ENCODE measurements at regions not wholly inside any gene's neighbourhood (a gene's known extent, or its start where the extent isn't known, plus 50 kb on each side); places are given as distances from the start of the nearest gene placed in this dataset.

DNA sequence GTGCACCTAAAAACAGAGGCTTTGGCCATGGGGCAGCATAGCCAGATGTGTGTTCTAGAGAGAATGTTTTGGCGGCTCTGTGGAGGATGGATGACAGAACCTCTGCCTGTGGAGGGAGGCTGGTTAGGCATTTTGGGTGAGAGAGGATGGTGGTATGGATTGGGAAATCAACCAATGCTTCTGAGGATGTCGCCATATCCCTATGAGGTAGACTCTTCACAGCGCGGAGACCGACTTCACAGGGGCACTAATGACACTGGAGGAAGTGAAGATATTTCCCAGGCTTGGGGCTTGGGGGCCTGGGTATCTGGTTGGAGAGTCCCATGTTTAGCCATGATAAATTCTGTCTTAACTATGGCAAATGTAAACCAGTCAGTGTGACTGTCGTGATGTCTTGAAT lies 140.6 kb upstream of the KLF4 start:
- Histone ChIP-seq H3K9me3 (ENCODE audit: low read depth) (no peaks in the 10 kb centered on the region), H3K36me3 (no peaks in the 10 kb centered on the region), H3K4me1 (ENCODE audit: low read depth) (no peaks in the 10 kb centered on the region), H3K27me3 (no peaks in the 10 kb centered on the region), H3K4me3 (no peak overlapping the region), H3K27ac (no peak overlapping the region)
- DNase-seq (ENCODE audit: low read depth in 1 of 2, low spot score in 1 of 2) = no peak
- TF ChIP-seq, protein P1, sequence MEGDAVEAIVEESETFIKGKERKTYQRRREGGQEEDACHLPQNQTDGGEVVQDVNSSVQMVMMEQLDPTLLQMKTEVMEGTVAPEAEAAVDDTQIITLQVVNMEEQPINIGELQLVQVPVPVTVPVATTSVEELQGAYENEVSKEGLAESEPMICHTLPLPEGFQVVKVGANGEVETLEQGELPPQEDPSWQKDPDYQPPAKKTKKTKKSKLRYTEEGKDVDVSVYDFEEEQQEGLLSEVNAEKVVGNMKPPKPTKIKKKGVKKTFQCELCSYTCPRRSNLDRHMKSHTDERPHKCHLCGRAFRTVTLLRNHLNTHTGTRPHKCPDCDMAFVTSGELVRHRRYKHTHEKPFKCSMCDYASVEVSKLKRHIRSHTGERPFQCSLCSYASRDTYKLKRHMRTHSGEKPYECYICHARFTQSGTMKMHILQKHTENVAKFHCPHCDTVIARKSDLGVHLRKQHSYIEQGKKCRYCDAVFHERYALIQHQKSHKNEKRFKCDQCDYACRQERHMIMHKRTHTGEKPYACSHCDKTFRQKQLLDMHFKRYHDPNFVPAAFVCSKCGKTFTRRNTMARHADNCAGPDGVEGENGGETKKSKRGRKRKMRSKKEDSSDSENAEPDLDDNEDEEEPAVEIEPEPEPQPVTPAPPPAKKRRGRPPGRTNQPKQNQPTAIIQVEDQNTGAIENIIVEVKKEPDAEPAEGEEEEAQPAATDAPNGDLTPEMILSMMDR (IDR thresholded peaks at IDR 0.05; ENCODE audit: low read depth, low read length) = no peak

DNA sequence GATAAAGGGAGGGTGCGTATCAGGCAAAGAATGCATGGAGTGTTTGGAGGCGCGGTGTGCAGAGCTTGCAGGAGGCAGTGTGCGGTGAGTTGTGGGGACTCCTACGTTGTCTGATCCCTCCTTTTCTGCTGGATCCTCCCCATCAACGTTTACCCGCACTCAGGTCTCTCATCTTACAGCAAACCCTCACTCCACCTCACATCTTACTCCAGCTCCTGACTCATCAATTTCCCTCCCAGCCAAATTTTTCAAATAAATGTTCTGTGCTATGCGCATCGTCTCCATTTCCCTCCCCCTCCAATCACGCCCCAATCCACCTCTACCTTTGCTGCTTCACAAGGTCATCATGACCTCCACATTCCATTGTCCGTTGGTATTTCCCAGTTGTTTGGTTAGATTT lies 138.9 kb upstream of the KLF4 start:
- Histone ChIP-seq H3K9me3 (ENCODE audit: low read depth) (no peaks in the 10 kb centered on the region), H3K4me1 (ENCODE audit: low read depth) (no peaks in the 10 kb centered on the region), H3K27ac (no peak overlapping the region), H3K4me3 (no peak overlapping the region), H3K27me3 (no peaks in the 10 kb centered on the region), H3K36me3 (no peaks in the 10 kb centered on the region)
- TF ChIP-seq, protein P1 (IDR thresholded peaks at IDR 0.05; ENCODE audit: low read depth, low read length) = no peak
- no peak for DNase-seq (ENCODE audit: low read depth in 1 of 2, low spot score in 1 of 2)

DNA sequence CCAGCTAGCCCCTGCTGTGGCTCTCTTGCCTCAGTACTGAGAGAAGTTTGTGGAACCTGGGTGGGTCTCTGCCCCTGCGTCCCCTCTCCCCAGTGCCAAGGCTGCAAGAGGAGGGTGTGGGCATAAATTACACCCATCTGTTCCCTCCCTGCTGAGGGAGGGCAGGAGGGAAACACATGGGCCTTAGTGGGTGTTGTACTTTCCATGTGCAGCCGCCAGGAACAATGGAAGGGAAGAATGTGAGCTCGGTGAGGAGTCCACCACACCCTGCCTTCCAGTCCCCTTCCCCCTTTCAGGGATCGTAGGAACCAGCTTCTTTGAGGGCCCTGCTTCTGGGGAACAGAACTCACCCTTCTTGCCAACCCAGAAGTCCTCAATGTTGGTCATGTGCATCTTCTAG lies 138.2 kb upstream of the KLF4 start:
- no peaks in the 10 kb centered on the region for H3K9me3 ChIP-seq (ENCODE audit: low read depth)
- no peak for DNase-seq (ENCODE audit: low read depth in 1 of 2, low spot score in 1 of 2)
- no peak overlapping the region for H3K27ac ChIP-seq

DNA sequence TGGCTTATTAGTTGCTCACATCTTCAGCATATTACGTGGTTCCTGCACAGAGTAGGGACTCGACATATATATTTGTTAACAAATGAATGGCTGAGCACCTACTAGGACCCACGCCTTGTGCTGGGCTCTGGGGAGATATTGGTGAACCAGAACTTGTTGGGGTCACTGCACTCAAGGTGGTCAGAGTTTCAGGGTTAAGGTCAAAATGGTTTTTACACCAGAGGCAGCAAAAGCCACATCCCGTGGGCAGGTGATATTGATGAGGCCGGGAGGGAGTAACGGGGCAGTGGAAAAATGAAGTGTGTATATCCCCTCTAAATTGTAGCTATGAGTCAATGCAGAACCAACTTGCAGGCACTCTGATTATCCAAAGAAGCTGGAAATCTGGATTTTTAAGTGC lies 136.5 kb upstream of the KLF4 start:
- Histone ChIP-seq H3K4me1 (ENCODE audit: low read depth) (no peaks in the 10 kb centered on the region), H3K9me3 (ENCODE audit: low read depth) (no peaks in the 10 kb centered on the region), H3K27me3 (peaks cover 3% of the 10 kb centered on the region), H3K27ac (no peak overlapping the region), H3K4me3 (no peak overlapping the region), H3K36me3 (no peaks in the 10 kb centered on the region)
- DNase-seq (ENCODE audit: low read depth in 1 of 2, low spot score in 1 of 2) = no peak
- TF ChIP-seq, protein P1 (IDR thresholded peaks at IDR 0.05; ENCODE audit: low read depth, low read length) = no peak

More for the DNA sequence above, 138.2 kb upstream of the KLF4 start:
- TF ChIP-seq, protein P1 (IDR thresholded peaks at IDR 0.05; ENCODE audit: low read depth, low read length) = no peak
- no peaks in the 10 kb centered on the region for H3K4me1 ChIP-seq (ENCODE audit: low read depth)
- H3K27me3 ChIP-seq = no peaks in the 10 kb centered on the region
- H3K4me3 ChIP-seq = no peak overlapping the region
- no peaks in the 10 kb centered on the region for H3K36me3 ChIP-seq

DNA sequence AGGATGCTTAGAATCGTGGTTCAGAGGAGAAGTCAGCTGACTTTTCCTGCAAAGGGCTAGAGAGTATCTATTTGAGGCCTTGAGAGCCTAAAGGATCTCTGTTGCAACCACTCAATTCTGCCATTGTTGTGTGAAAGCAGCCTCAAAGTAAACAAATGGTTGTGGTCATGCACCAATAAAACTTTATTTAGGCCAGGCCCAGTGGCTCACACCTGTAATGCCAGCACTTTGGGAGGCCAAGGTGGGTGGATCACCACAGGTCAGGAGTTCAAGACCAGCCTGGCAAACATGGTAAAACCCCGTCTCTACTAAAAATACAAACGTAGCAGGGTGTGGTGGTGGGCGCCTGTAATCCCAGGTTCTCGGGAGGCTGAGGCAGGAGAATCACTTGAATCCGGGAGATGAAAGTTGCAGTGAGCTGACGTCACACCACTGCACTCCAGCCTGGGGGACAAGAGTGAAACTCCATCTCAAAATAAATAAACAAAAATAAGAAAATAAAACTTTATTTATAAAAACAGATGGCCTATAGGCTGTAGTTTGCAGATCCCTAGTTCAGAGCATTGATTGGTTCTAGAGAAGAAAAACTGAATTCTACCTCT lies 135.9 kb upstream of the KLF4 start:
- H3K27ac ChIP-seq = no peak overlapping the region
- H3K4me3 ChIP-seq = no peak overlapping the region
- DNase-seq (ENCODE audit: low read depth in 1 of 2, low spot score in 1 of 2) = no peak
- H3K36me3 ChIP-seq = no peaks in the 10 kb centered on the region
- peaks cover 3% of the 10 kb centered on the region for H3K27me3 ChIP-seq
- no peaks in the 10 kb centered on the region for H3K9me3 ChIP-seq (ENCODE audit: low read depth)
- TF ChIP-seq, protein P1 (IDR thresholded peaks at IDR 0.05; ENCODE audit: low read depth, low read length) = no peak
- no peaks in the 10 kb centered on the region for H3K4me1 ChIP-seq (ENCODE audit: low read depth)
